GM18502 (cell line): ENCODE measurements at regions not wholly inside any gene's neighbourhood (a gene's known extent, or its start where the extent isn't known, plus 50 kb on each side); places are given as distances from the start of the nearest gene placed in this dataset.
"Not testable (repeated sequence)": the region's sequence is repeated elsewhere in the genome, so short reads cannot be mapped to it uniquely, and the experiment has no call there.

ENCODE experiments used
- ATAC-seq: cut with Tn5 transposase; IDR thresholded peaks from one replicate; pipeline ENCODE4 v1.9.1; 2021; ENCODE audit warnings: mild to moderate bottlenecking; ENCODE audit not compliant: unreplicated experiment, poor library complexity

GRCh38 chr6:10140824-10141223 is 274.1 kb downstream of the TFAP2A start:
- no peak for ATAC-seq

GRCh38 chr6:10140136-10140535 is 274.7 kb downstream of the TFAP2A start:
- no peak for ATAC-seq

- no peak for ATAC-seq
Measured at GRCh38 chr6:10138917-10139316, 276.0 kb downstream of the TFAP2A start.

GRCh38 chr6:10136636-10137035 is 278.2 kb downstream of the TFAP2A start:
- no peak for ATAC-seq

GRCh38 chr6:10134185-10134584 is 280.7 kb downstream of the TFAP2A start:
- not testable (repeated sequence) for ATAC-seq

- no peak for ATAC-seq
Measured at GRCh38 chr6:10128721-10129120, 286.2 kb downstream of the TFAP2A start.

GRCh38 chr6:10122164-10122563 is 292.7 kb downstream of the TFAP2A start:
- ATAC-seq = no peak

- ATAC-seq = no peak
Measured at GRCh38 chr6:10112871-10113549, 301.9 kb downstream of the TFAP2A start.

- ATAC-seq = no peak
Measured at GRCh38 chr6:10111975-10112374, 302.9 kb downstream of the TFAP2A start.

- no peak for ATAC-seq
Measured at GRCh38 chr6:10101551-10102252, 313.2 kb downstream of the TFAP2A start.

- no peak for ATAC-seq
Measured at GRCh38 chr6:10099529-10100140, 315.2 kb downstream of the TFAP2A start.

GRCh38 chr6:10098756-10099528 is 315.9 kb downstream of the TFAP2A start:
- no peak for ATAC-seq

- no peak for ATAC-seq
Measured at GRCh38 chr6:10093282-10093681, 321.6 kb downstream of the TFAP2A start.

- ATAC-seq = no peak
Measured at GRCh38 chr6:10084111-10084986, 330.5 kb downstream of the TFAP2A start.

GRCh38 chr6:10082385-10082784 is 332.5 kb downstream of the TFAP2A start:
- ATAC-seq = no peak

GRCh38 chr6:10081957-10082356 is 332.9 kb downstream of the TFAP2A start:
- no peak for ATAC-seq

- ATAC-seq = no peak
Measured at GRCh38 chr6:10081075-10081474, 333.8 kb downstream of the TFAP2A start.

GRCh38 chr6:10080561-10080960 is 334.3 kb downstream of the TFAP2A start:
- ATAC-seq = no peak

- no peak for ATAC-seq
Measured at GRCh38 chr6:10078581-10078980, 336.3 kb downstream of the TFAP2A start.

GRCh38 chr6:10074726-10075125 is 340.1 kb downstream of the TFAP2A start:
- not testable (repeated sequence) for ATAC-seq
